ENCODE measurements at regions not wholly inside any gene's neighbourhood (a gene's known extent, or its start where the extent isn't known, plus 50 kb on each side); places are given as distances from the start of the nearest gene placed in this dataset.
"Not testable (repeated sequence)": the region's sequence is repeated elsewhere in the genome, so short reads cannot be mapped to it uniquely, and the experiment has no call there.

- POLR2A ChIA-PET; DNase-seq (ENCODE audit: low read depth, low spot score); H3K4me3 ChIP-seq (ENCODE audit: low read depth, low read length): not testable (repeated sequence)
- CTCF ChIA-PET: interaction anchor here (1.0 to 2.5 kb wide), 2 partner anchors 137 to 139 kb away, joined by 6 to 31 read pairs; no protein-coding TSS in a partner anchor
These were observed 137.8 kb downstream of the KLRB1 start for GRCh38 chr12:9469956-9470355.

DNA sequence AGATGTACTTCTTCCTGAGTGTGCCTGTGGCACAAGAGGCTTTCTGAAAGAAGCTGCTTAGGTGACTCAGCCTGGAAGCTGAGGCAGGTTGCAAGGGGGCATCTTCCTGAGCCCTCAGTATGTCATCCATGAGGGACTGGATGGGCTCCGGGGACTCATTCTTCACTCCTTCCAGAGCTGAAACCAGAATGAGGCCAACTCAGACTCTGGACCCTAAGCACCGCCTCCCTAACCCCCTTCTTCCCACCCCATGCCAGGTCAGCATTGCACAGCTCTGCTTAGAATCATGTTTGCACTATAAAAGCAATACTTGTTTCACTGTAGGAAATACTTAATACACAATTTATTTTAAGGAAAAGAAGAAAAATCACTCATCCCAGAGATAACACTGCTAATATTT is 138.3 kb downstream of the KLRB1 start:
- H3K4me3 ChIP-seq (ENCODE audit: low read depth, low read length); DNase-seq (ENCODE audit: low read depth, low spot score): not testable (repeated sequence)
- CTCF ChIA-PET: interaction anchor here (1.0 to 2.5 kb wide), 3 partner anchors 92 to 139 kb away, joined by 3 to 31 read pairs (median 6); no protein-coding TSS in a partner anchor
- POLR2A ChIA-PET: interaction anchor here (0.6 kb wide), 1 partner anchor 271 kb away, joined by 3 read pairs; no protein-coding TSS in a partner anchor

DNA sequence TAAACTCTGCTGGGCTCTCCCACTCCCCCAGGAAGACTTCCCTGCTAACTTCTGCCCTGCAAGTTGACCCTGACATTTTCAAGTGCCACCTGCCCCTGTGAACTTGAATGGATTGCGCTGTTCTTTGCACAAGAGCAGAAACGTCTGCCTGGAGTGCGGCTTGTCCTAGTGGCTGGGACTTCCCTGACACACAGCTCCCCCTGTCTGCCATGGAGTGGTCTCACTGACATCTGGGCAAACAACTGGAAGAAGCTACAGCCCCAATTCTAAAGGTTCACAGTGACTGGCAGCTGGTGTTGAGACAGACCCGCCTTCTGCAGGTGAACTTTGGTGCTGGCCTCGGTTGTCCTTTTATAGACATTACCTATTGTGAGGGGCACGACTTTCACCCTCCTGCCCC is 138.7 kb downstream of the KLRB1 start:
- not testable (repeated sequence) for H3K4me3 ChIP-seq (ENCODE audit: low read depth, low read length); DNase-seq (ENCODE audit: low read depth, low spot score)
- CTCF ChIA-PET: interaction anchor here (1.0 to 2.5 kb wide), 3 partner anchors 92 to 138 kb away, joined by 3 to 31 read pairs (median 6); no protein-coding TSS in a partner anchor
- POLR2A ChIA-PET: interaction anchor here (0.6 kb wide), 1 partner anchor 271 kb away, joined by 3 read pairs; no protein-coding TSS in a partner anchor
- TF ChIP-seq CTCF (IDR thresholded peaks at IDR 0.05; ENCODE audit: insufficient read depth, low read length, missing control alignments): peak; percentile 59

DNA sequence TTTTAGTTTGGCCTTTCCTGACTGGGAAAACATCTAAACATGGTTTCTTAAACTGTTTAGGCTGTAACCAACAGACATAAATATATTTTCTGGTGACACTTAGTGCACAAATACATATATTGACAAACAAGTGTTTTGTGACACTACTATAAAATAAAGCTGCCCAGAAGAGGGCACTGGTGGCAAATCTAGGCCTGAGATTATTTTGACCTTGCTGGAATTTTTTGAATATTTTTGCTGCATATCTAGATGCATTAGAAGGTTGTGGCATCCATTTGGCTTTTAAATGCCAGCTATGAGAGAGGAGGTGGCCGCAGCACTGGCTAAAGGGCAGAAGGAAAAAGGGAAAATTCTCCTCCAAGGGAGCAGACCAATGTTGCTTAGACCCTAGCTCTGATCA is 139.6 kb downstream of the KLRB1 start:
- DNase-seq (ENCODE audit: low read depth, low spot score); POLR2A ChIA-PET: not testable (repeated sequence)
- CTCF ChIA-PET: interaction anchor here (1.4 to 2.5 kb wide), 2 partner anchors 91 to 137 kb away, joined by 3 to 31 read pairs; no protein-coding TSS in a partner anchor

DNA sequence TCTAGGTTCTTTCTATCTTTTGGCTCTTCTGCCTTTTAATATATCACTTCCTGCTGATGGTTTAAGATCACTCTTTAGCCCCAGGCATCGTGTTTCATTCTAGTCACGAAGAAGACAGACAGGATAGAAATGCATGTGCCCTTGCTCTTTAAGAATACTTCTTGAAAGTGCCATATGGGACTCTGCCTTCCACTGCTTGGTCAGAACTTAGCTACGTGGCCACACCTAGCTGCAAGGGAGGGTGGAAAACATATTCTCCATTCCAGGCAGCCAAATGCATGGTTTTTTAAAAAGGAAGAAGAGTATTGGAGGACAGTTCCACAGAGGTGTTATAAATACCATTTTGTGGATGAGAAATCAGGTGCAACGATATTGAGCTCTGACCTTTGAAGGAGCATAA is 143.3 kb downstream of the KLRB1 start:
- no peak for DNase-seq (ENCODE audit: low read depth, low spot score)
- POLR2A ChIA-PET: no interaction called here
- TF ChIP-seq CTCF (IDR thresholded peaks at IDR 0.05; ENCODE audit: insufficient read depth, low read length, missing control alignments): no peak
- CTCF ChIA-PET: no interaction called here
- H3K4me3 ChIP-seq (ENCODE audit: low read depth, low read length): no peak overlapping the region

More for the DNA sequence above, 139.6 kb downstream of the KLRB1 start:
- H3K4me3 ChIP-seq (ENCODE audit: low read depth, low read length): not testable (repeated sequence)

DNA sequence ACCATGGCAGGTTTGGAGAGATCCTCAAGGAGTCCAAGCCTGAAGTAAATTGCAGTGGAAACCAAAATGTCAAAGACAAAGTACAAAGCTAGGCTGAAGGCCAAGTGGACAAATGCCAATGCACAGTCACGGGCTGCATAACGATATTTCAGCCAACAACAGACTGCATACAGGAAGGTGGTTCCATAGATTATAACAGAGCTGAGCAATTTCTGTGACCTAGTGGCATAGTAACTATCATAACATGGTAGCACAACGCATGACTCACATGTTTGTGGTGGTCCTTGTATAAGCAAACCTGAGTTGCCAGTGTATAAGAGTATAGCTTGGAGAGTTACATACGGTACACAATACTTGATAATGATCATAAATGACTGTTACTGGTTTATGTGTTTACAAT is 152.2 kb downstream of the KLRB1 start:
- DNase-seq (ENCODE audit: low read depth, low spot score); CTCF ChIA-PET; H3K4me3 ChIP-seq (ENCODE audit: low read depth, low read length); POLR2A ChIA-PET: not testable (repeated sequence)

- POLR2A ChIA-PET; H3K4me3 ChIP-seq (ENCODE audit: low read depth, low read length); CTCF ChIA-PET; DNase-seq (ENCODE audit: low read depth, low spot score): not testable (repeated sequence)
These were observed 153.7 kb downstream of the KLRB1 start for GRCh38 chr12:9454021-9454420.

GRCh38 chr12:9450127-9450567 is 157.6 kb downstream of the KLRB1 start:
- DNase-seq (ENCODE audit: low read depth, low spot score); POLR2A ChIA-PET: not testable (repeated sequence)
- H3K4me3 ChIP-seq (ENCODE audit: low read depth, low read length): peak overlapping the region; percentile 9; the same call in 1 of the 2 replicates

DNA sequence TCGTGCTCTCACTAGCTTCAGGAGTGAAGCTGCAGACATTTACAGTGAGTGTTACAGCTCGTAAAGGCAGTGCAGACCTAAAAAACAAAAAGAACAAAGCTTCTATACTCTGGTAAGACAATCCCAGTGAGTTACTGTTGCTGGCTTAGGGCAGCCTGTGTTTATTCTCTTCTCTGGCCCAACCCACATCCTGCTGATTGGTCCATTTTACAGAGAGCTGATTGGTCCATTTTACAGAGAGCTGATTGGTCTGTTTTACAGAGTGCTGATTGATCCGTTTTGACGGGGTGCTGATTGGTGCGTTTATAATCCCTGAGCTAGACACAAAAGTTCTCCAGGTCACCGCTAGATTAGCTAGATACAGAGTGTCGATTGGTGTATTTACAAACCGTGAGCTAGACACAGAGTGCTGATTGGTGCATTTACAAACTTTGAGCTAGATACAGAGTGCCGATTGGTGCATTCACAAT is 158.0 kb downstream of the KLRB1 start:
- H3K4me3 ChIP-seq (ENCODE audit: low read depth, low read length); CTCF ChIA-PET: not testable (repeated sequence)

More at GRCh38 chr12:9450127-9450567, 157.6 kb downstream of the KLRB1 start:
- CTCF ChIA-PET: not testable (repeated sequence)

GRCh38 chr12:9449181-9449580 is 158.5 kb downstream of the KLRB1 start:
- no peak overlapping the region for H3K4me3 ChIP-seq (ENCODE audit: low read depth, low read length)
- ChIA-PET POLR2A (no interaction called here), CTCF (no interaction called here)
- no peak for DNase-seq (ENCODE audit: low read depth, low spot score)
- no peak for TF ChIP-seq CTCF (IDR thresholded peaks at IDR 0.05; ENCODE audit: insufficient read depth, low read length, missing control alignments)

More for the DNA sequence above, 158.0 kb downstream of the KLRB1 start:
- DNase-seq (ENCODE audit: low read depth, low spot score); POLR2A ChIA-PET: not testable (repeated sequence)

- DNase-seq (ENCODE audit: low read depth, low spot score); CTCF ChIA-PET: not testable (repeated sequence)
- POLR2A ChIA-PET: interaction anchor here (0.6 kb wide), 1 partner anchor 214 kb away, joined by 3 read pairs; no protein-coding TSS in a partner anchor
- peak overlapping the region; percentile 64 for H3K4me3 ChIP-seq (ENCODE audit: low read depth, low read length)
These were observed 159.1 kb downstream of the KLRB1 start for GRCh38 chr12:9448648-9449047.

DNA sequence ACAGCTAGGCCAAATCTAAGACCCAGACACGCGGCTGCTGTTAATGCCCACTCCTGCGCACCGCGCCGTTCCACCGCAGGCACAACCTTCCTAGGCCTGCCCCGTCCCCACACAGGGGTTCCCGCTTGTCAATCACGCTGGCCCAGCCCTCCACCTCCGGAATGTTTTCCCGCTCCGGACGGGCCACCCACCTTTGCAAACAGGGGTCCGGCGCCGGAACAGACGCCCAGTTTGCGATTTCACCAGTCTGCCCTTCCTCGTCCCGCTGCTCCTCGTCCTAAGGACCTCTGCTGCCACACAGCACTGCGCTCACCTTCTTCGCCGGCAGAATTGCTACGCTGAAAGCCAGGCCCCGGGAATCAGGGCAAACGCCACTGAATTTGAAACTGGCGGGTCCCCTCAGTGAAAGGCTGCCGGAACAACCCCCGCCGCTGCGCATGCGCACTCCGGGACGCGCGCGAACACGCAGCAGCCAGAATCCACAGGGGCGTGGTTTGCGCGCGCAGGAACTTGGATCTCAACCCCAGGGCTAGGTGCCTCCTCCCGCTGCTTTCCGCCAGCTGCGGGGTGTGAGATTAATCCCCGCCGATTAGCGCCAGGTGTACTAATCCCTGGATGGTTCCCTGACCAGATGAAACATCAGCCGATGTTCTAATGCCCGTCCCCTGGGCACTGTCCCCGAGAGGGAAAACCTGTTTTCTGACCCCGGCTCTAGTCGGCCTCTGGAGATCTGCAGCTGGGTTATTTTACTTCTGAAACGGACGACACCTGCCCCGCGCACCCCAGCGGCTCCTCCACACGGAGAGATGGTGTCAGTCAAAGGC is 159.7 kb downstream of the KLRB1 start:
- POLR2A ChIA-PET: interaction anchor here (0.6 kb wide), 1 partner anchor 214 kb away, joined by 3 read pairs; no protein-coding TSS in a partner anchor
- DNase-seq (ENCODE audit: low read depth, low spot score); CTCF ChIA-PET: not testable (repeated sequence)
- H3K4me3 ChIP-seq (ENCODE audit: low read depth, low read length): peak overlapping the region; percentile 64

All from AG04449 (cell line).